ENCODE measurements at regions not wholly inside any gene's neighbourhood (a gene's known extent, or its start where the extent isn't known, plus 50 kb on each side); places are given as distances from the start of the nearest gene placed in this dataset.
"Not testable (repeated sequence)": the region's sequence is repeated elsewhere in the genome, so short reads cannot be mapped to it uniquely, and the experiment has no call there.

DNA sequence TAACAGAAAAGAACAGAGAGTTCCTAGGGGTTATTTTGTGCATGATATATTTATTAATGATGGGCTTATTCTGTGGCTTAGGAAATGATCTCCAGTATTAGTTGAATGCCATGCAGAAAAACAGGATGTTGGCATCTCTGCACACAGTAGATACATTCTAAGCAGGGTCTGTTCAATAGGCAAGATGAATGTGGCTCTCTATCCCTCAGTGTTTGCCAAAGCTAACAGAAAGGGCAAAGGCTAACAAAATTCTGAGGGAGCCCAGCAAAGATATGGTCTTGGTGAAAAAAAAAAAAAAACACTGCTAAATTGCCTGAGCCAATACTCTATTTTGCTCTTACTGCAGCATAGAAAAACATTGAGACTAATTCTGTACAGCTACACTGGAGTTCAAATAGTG, 1095.8 kb downstream of the UQCRFS1 start:
- Mint-ChIP-seq H3K27me3 (no peaks in the 10 kb centered on the region), H3K9me3 (peaks cover 12 to 16% (median 14%) of the 10 kb centered on the region in 3 donors), H3K4me1 (no peaks in the 10 kb centered on the region), H3K27ac (no peak overlapping the region), H3K36me3 (no peaks in the 10 kb centered on the region), H3K4me3 (no peak overlapping the region)
- POLR2A ChIA-PET: no interaction called here
- ATAC-seq (replicated peaks in 1 of 4) (no peak), DNase-seq (no peak)
- Histone ChIP-seq H3K4me1 (ENCODE audit: control insufficient read depth in 1 of 2, extremely low read depth in 1 of 2, insufficient read depth in 2 of 2, low read length in 2 of 2) (no peaks in the 10 kb centered on the region), H3K9me3 (no peaks in the 10 kb centered on the region), H3K36me3 (ENCODE audit: control insufficient read depth in 2 of 2, extremely low read depth in 1 of 2, insufficient read depth in 1 of 2, low read length in 1 of 2) (no peaks in the 10 kb centered on the region), H3K4me3 (ENCODE audit: control insufficient read depth in 1 of 2, extremely low read depth in 1 of 2, low read length in 1 of 2) (no peak overlapping the region), H3K27me3 (replicated peaks in 1 of 2; ENCODE audit: control insufficient read depth in 2 of 2, extremely low read depth in 1 of 2, insufficient read depth in 2 of 2, low read length in 1 of 2) (no peaks in the 10 kb centered on the region), H3K27ac (ENCODE audit: low read length) (no peak overlapping the region)
- CTCF ChIA-PET: no interaction called here

DNA sequence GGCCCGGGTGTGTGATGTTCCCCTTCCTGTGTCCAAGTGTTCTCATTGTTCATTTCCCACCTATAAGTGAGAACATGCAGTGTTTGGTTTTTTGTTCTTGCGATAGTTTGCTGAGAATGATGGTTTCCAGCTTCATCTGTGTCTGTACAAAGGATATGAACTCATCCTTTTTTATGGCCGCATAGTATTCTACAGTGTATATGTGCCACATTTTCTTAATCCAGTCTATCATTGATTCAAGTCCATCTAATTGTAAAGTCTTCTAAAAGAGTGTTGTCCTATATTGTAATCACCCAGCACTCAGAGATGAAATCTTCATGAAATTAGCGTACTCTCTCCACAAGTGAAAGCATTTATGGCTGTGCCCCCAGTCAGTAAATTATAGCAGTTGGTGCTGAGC, 1096.6 kb downstream of the UQCRFS1 start:
- ATAC-seq (replicated peaks in 1 of 4); H3K4me1 ChIP-seq (ENCODE audit: control insufficient read depth in 1 of 2, extremely low read depth in 1 of 2, insufficient read depth in 2 of 2, low read length in 2 of 2); H3K27me3 Mint-ChIP-seq; DNase-seq; H3K9me3 ChIP-seq; POLR2A ChIA-PET; H3K4me3 ChIP-seq (ENCODE audit: control insufficient read depth in 1 of 2, extremely low read depth in 1 of 2, low read length in 1 of 2); H3K4me3 Mint-ChIP-seq; H3K36me3 Mint-ChIP-seq; H3K36me3 ChIP-seq (ENCODE audit: control insufficient read depth in 2 of 2, extremely low read depth in 1 of 2, insufficient read depth in 1 of 2, low read length in 1 of 2); CTCF ChIA-PET; H3K27ac Mint-ChIP-seq; H3K27me3 ChIP-seq (replicated peaks in 1 of 2; ENCODE audit: control insufficient read depth in 2 of 2, extremely low read depth in 1 of 2, insufficient read depth in 2 of 2, low read length in 1 of 2); H3K27ac ChIP-seq (ENCODE audit: low read length); H3K4me1 Mint-ChIP-seq: not testable (repeated sequence)
- WGBS (ENCODE audit: insufficient coverage): 86% methylated on average over 1 of the region's 4 CpGs
- H3K9me3 Mint-ChIP-seq: peaks cover 12 to 17% (median 14%) of the 10 kb centered on the region in 3 donors

DNA sequence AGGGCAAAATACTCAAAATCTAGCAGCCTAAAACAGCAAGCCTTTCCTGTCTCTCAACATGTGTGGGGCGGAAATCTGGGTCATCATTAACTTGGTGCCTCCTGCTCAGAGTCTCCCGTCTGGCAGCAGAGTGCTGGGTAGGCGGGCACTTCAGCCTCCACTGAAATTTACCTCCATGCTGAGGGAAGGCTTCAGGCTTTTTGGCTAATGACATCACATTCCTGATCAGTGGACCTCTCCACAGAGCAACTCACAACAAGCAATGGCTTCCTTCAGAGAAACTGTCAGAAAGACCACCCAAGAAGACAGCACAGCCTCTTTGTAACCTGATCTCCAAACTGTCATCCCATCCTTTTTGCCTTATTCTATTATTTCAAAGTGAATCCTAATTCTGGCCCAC, 1109.0 kb downstream of the UQCRFS1 start:
- no peak overlapping the region for H3K27ac Mint-ChIP-seq
- ChIA-PET POLR2A (no interaction called here), CTCF (no interaction called here)
- 69% methylated on average over 2 of the region's 3 CpGs for WGBS (ENCODE audit: insufficient coverage)
- H3K9me3 ChIP-seq: peaks cover 3% of the 10 kb centered on the region
- H3K36me3 ChIP-seq (ENCODE audit: control insufficient read depth in 2 of 2, extremely low read depth in 1 of 2, insufficient read depth in 1 of 2, low read length in 1 of 2): no peaks in the 10 kb centered on the region
- H3K4me1 ChIP-seq (ENCODE audit: control insufficient read depth in 1 of 2, extremely low read depth in 1 of 2, insufficient read depth in 2 of 2, low read length in 2 of 2): no peaks in the 10 kb centered on the region
- H3K9me3 Mint-ChIP-seq: peaks cover 0 to 22% (median 5%) of the 10 kb centered on the region in 3 donors
- H3K27me3 ChIP-seq (replicated peaks in 1 of 2; ENCODE audit: control insufficient read depth in 2 of 2, extremely low read depth in 1 of 2, insufficient read depth in 2 of 2, low read length in 1 of 2): no peaks in the 10 kb centered on the region
- H3K4me3 ChIP-seq (ENCODE audit: control insufficient read depth in 1 of 2, extremely low read depth in 1 of 2, low read length in 1 of 2): no peak overlapping the region
- no peaks in the 10 kb centered on the region for H3K36me3 Mint-ChIP-seq
- H3K27ac ChIP-seq (ENCODE audit: low read length): no peak overlapping the region
- no peak overlapping the region for H3K4me3 Mint-ChIP-seq
- DNase-seq (no peak), ATAC-seq (replicated peaks in 1 of 4) (no peak)
- H3K4me1 Mint-ChIP-seq: no peaks in the 10 kb centered on the region
- H3K27me3 Mint-ChIP-seq: no peaks in the 10 kb centered on the region

DNA sequence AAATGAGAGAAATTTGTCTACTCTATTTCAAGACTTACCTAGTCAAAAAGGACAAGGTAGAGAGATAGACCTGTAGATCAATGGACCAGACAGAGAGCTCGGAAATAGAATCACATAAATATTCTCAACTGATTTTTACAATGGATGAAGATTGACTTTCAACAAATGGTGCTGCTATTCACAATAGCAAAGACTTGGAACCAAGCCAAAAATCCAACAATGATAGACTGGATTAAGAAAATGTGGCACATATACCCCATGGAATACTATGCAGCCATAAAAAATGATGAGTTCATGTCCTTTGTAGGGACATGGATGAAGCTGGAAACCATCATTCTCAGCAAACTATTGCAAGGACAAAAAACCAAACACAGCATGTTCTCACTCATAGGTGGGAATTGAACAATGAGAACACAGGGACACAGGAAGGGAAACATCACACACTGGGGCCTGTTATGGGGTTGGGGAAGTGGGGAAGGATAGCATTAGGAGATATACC, 1128.2 kb downstream of the UQCRFS1 start:
- H3K36me3 Mint-ChIP-seq; DNase-seq; H3K4me1 Mint-ChIP-seq; H3K4me1 ChIP-seq (ENCODE audit: control insufficient read depth in 1 of 2, extremely low read depth in 1 of 2, insufficient read depth in 2 of 2, low read length in 2 of 2); H3K27ac Mint-ChIP-seq; POLR2A ChIA-PET; H3K36me3 ChIP-seq (ENCODE audit: control insufficient read depth in 2 of 2, extremely low read depth in 1 of 2, insufficient read depth in 1 of 2, low read length in 1 of 2); H3K27ac ChIP-seq (ENCODE audit: low read length); H3K27me3 ChIP-seq (replicated peaks in 1 of 2; ENCODE audit: control insufficient read depth in 2 of 2, extremely low read depth in 1 of 2, insufficient read depth in 2 of 2, low read length in 1 of 2); ATAC-seq (replicated peaks in 1 of 4); H3K4me3 Mint-ChIP-seq; H3K4me3 ChIP-seq (ENCODE audit: control insufficient read depth in 1 of 2, extremely low read depth in 1 of 2, low read length in 1 of 2); H3K27me3 Mint-ChIP-seq; CTCF ChIA-PET; H3K9me3 ChIP-seq: not testable (repeated sequence)
- no CpG with 5 or more reads among the region's 1 CpG for WGBS (ENCODE audit: insufficient coverage)
- H3K9me3 Mint-ChIP-seq: peaks cover 12 to 25% (median 18%) of the 10 kb centered on the region in 3 donors

DNA sequence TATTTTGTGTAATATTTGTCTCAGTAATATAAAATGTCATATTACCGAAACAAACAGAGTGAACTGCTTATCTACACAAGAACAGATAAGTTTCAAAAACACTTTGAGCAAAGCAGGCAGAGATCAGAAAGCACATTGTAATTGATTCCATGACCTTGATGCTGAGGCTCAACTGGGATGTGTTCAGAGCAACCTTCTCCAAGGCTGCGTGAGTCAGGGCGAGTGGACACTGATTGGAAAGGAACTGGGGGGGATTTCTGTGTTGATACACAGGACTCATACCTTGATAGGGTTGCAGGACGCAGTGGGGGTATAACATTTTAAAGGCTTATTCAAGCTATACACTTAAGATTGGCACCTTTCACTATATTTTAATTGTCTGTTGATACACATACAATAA, 1136.3 kb downstream of the UQCRFS1 start:
- whole genome bisulfite sequencing (ENCODE audit: insufficient coverage): 92% methylated on average over 2 of the region's 4 CpGs
- H3K4me3 ChIP-seq (ENCODE audit: control insufficient read depth in 1 of 2, extremely low read depth in 1 of 2, low read length in 1 of 2): no peak overlapping the region
- Mint-ChIP-seq H3K27me3 (peaks cover 0 to 3% of the 10 kb centered on the region in 2 donors), H3K4me3 (no peak overlapping the region), H3K9me3 (peaks cover 4 to 19% (median 10%) of the 10 kb centered on the region in 3 donors), H3K36me3 (no peaks in the 10 kb centered on the region), H3K4me1 (no peaks in the 10 kb centered on the region), H3K27ac (no peak overlapping the region)
- no peak overlapping the region for H3K27ac ChIP-seq (ENCODE audit: low read length)
- H3K27me3 ChIP-seq (replicated peaks in 1 of 2; ENCODE audit: control insufficient read depth in 2 of 2, extremely low read depth in 1 of 2, insufficient read depth in 2 of 2, low read length in 1 of 2): no peaks in the 10 kb centered on the region
- no peaks in the 10 kb centered on the region for H3K9me3 ChIP-seq
- DNase-seq (no peak), ATAC-seq (replicated peaks in 1 of 4) (no peak)
- ChIA-PET CTCF (no interaction called here), POLR2A (no interaction called here)
- H3K4me1 ChIP-seq (ENCODE audit: control insufficient read depth in 1 of 2, extremely low read depth in 1 of 2, insufficient read depth in 2 of 2, low read length in 2 of 2): no peaks in the 10 kb centered on the region
- H3K36me3 ChIP-seq (ENCODE audit: control insufficient read depth in 2 of 2, extremely low read depth in 1 of 2, insufficient read depth in 1 of 2, low read length in 1 of 2): no peaks in the 10 kb centered on the region

DNA sequence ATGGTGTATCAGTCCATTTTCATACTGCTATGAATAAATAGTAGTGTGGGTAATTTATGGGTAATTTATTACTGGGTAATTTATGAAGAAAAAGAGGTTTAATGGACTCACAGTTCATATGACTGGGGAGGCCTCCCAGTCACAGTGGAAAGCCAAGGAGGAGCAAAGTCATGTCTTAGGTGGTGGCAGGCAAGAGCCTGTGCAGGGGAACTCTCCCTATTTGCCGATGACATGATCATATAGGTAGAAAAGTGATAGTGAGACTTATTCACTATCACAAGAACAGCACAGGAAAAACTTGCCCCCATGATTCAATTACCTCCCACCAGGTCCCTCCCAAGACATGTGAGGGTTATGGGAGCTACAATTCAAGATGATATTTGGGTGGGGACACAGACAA, 1137.7 kb downstream of the UQCRFS1 start:
- no peaks in the 10 kb centered on the region for H3K9me3 ChIP-seq
- Mint-ChIP-seq H3K36me3 (no peaks in the 10 kb centered on the region), H3K27ac (no peak overlapping the region), H3K4me1 (no peaks in the 10 kb centered on the region), H3K9me3 (peaks cover 0 to 19% (median 7%) of the 10 kb centered on the region in 3 donors), H3K4me3 (no peak overlapping the region), H3K27me3 (peaks cover 0 to 3% of the 10 kb centered on the region in 2 donors)
- WGBS (ENCODE audit: insufficient coverage): no CpG with 5 or more reads among the region's 1 CpG
- no peak overlapping the region for H3K4me3 ChIP-seq (ENCODE audit: control insufficient read depth in 1 of 2, extremely low read depth in 1 of 2, low read length in 1 of 2)
- H3K27me3 ChIP-seq (replicated peaks in 1 of 2; ENCODE audit: control insufficient read depth in 2 of 2, extremely low read depth in 1 of 2, insufficient read depth in 2 of 2, low read length in 1 of 2): no peaks in the 10 kb centered on the region
- CTCF ChIA-PET: no interaction called here
- no peaks in the 10 kb centered on the region for H3K36me3 ChIP-seq (ENCODE audit: control insufficient read depth in 2 of 2, extremely low read depth in 1 of 2, insufficient read depth in 1 of 2, low read length in 1 of 2)
- POLR2A ChIA-PET: no interaction called here
- no peaks in the 10 kb centered on the region for H3K4me1 ChIP-seq (ENCODE audit: control insufficient read depth in 1 of 2, extremely low read depth in 1 of 2, insufficient read depth in 2 of 2, low read length in 2 of 2)
- no peak for DNase-seq
- no peak for ATAC-seq (replicated peaks in 1 of 4)
- H3K27ac ChIP-seq (ENCODE audit: low read length): no peak overlapping the region

DNA sequence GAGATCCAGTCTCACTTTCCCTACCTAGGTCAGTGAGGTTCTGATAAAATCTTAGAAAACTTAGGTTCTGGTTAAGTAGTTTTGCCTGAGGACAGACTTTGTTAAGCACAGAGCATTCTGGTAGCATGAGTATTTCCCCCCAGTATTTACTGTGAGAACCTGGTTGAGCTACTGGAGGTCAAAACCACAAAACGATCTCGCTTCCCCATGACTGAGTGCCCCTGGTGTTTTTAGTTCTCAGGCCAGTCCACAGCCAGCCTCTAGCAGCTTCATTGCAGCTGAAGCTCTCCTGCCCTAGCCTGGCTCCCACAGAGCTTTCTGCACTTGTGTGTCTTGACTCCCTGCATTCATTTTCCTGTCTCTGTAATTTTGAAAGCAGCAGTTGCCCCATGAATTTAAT, 1138.2 kb downstream of the UQCRFS1 start:
- H3K4me1 Mint-ChIP-seq: no peaks in the 10 kb centered on the region
- no peaks in the 10 kb centered on the region for H3K36me3 Mint-ChIP-seq
- Histone ChIP-seq H3K27ac (ENCODE audit: low read length) (no peak overlapping the region), H3K36me3 (ENCODE audit: control insufficient read depth in 2 of 2, extremely low read depth in 1 of 2, insufficient read depth in 1 of 2, low read length in 1 of 2) (no peaks in the 10 kb centered on the region), H3K4me1 (ENCODE audit: control insufficient read depth in 1 of 2, extremely low read depth in 1 of 2, insufficient read depth in 2 of 2, low read length in 2 of 2) (no peaks in the 10 kb centered on the region), H3K9me3 (no peaks in the 10 kb centered on the region), H3K27me3 (replicated peaks in 1 of 2; ENCODE audit: control insufficient read depth in 2 of 2, extremely low read depth in 1 of 2, insufficient read depth in 2 of 2, low read length in 1 of 2) (no peaks in the 10 kb centered on the region), H3K4me3 (ENCODE audit: control insufficient read depth in 1 of 2, extremely low read depth in 1 of 2, low read length in 1 of 2) (no peak overlapping the region)
- WGBS (ENCODE audit: insufficient coverage): 73% methylated on average over 2 of the region's 2 CpGs
- H3K27ac Mint-ChIP-seq: no peak overlapping the region
- peaks cover 0 to 17% (median 5%) of the 10 kb centered on the region in 3 donors for H3K9me3 Mint-ChIP-seq
- ATAC-seq (replicated peaks in 1 of 4) (no peak), DNase-seq (no peak)
- POLR2A ChIA-PET: no interaction called here
- H3K27me3 Mint-ChIP-seq: peaks cover 0 to 3% of the 10 kb centered on the region in 2 donors
- CTCF ChIA-PET: no interaction called here
- no peak overlapping the region for H3K4me3 Mint-ChIP-seq
